Naive thymus-derived CD4-positive, alpha-beta T cell (primary cell): ENCODE measurements at regions not wholly inside any gene's neighbourhood (a gene's known extent, or its start where the extent isn't known, plus 50 kb on each side); places are given as distances from the start of the nearest gene placed in this dataset.

Experiments used
- ATAC-seq: fragments of 150-1000 bp; cut with Tn5 transposase; 2 replicates; pipeline ENCODE4 v1.10.0; 2021; ENCODE audit warnings: mild to moderate bottlenecking, moderate library complexity
- CTCF ChIA-PET: fragments of 350-600 bp; sonication (Branson Sonifier 250); formaldehyde crosslinking; loops from one replicate; lab custom pipeline; 2021; ENCODE audit warnings: antibody characterized with exemption; lab: Charles Lee
- POLR2A ChIA-PET: fragments of 350-600 bp; sonication (Branson Sonifier 250); formaldehyde crosslinking; loops from one replicate; lab custom pipeline; 2021; ENCODE audit warnings: antibody characterized with exemption, inconsistent platforms; lab: Charles Lee
- DNase-seq, 9 donors: peaks; one replicate each; pipeline versions ENCODE4 v3.0.0 to v3.0.0-alpha.2; 2020 to 2022; ENCODE audit warnings: mixed read lengths in 1 of 9
- H3K27ac ChIP-seq: one replicate; pipeline ENCODE4 v1.7.0; 2013; ENCODE audit warnings: mild to moderate bottlenecking, low read depth, low read length, moderate library complexity
- H3K27me3 ChIP-seq, 2 donors: one replicate each; pipeline ENCODE4 v1.7.0; 2013; ENCODE audit warnings: low read length in 2 of 2, mild to moderate bottlenecking in 2 of 2, moderate library complexity in 2 of 2; ENCODE audit not compliant: control insufficient read depth in 2 of 2, insufficient read depth in 2 of 2
- H3K36me3 ChIP-seq, 3 experiments: 1 replicate in 2 of 3; 2 replicates in 1 of 3; pipeline ENCODE4 v1.7.0; 2013; ENCODE audit warnings: low read length in 3 of 3, mild to moderate bottlenecking in 3 of 3, moderate library complexity in 1 of 3; ENCODE audit not compliant: insufficient read depth in 3 of 3, control insufficient read depth in 2 of 3
- H3K4me1 ChIP-seq, 2 donors: one replicate each; pipeline ENCODE4 v1.7.0; 2013; ENCODE audit warnings: low read length in 2 of 2, mild to moderate bottlenecking in 2 of 2, moderate library complexity in 1 of 2; ENCODE audit not compliant: control insufficient read depth in 2 of 2, insufficient read depth in 2 of 2
- H3K4me3 ChIP-seq: 2 replicates; pipeline ENCODE4 v1.7.0; 2013; ENCODE audit warnings: mild to moderate bottlenecking, low read length
- H3K9me3 ChIP-seq, 3 experiments: 1 replicate in 2 of 3; 2 replicates in 1 of 3; pipeline ENCODE4 v1.7.0; 2013; ENCODE audit warnings: low read length in 3 of 3; ENCODE audit not compliant: control insufficient read depth in 2 of 3
- H3K27ac Mint-ChIP-seq, 9 donors: one replicate each; pipeline ENCODE4 v1.8.0; 2020 to 2022; ENCODE audit warnings: mixed read lengths in 9 of 9, mild to moderate bottlenecking in 8 of 9, moderate library complexity in 5 of 9, inconsistent platforms in 2 of 9
- H3K27me3 Mint-ChIP-seq, 5 donors: one replicate each; pipeline ENCODE4 v1.8.0; 2021 to 2022; ENCODE audit warnings: mixed read lengths in 5 of 5, mild to moderate bottlenecking in 1 of 5
- H3K36me3 Mint-ChIP-seq, 5 donors: one replicate each; pipeline ENCODE4 v1.8.0; 2020 to 2022; ENCODE audit warnings: mixed read lengths in 5 of 5, mild to moderate bottlenecking in 3 of 5, inconsistent platforms in 1 of 5
- H3K4me1 Mint-ChIP-seq, 7 donors: one replicate each; pipeline ENCODE4 v1.8.0; 2020 to 2022; ENCODE audit warnings: mixed read lengths in 7 of 7, mild to moderate bottlenecking in 3 of 7, inconsistent platforms in 1 of 7
- H3K4me3 Mint-ChIP-seq, 10 donors: one replicate each; pipeline ENCODE4 v1.8.0; 2020 to 2022; ENCODE audit warnings: mild to moderate bottlenecking in 10 of 10, mixed read lengths in 10 of 10, moderate library complexity in 6 of 10, inconsistent platforms in 2 of 10
- H3K9me3 Mint-ChIP-seq, 11 donors: one replicate each; pipeline ENCODE4 v1.8.0; 2020 to 2022; ENCODE audit warnings: mixed read lengths in 11 of 11, mild to moderate bottlenecking in 4 of 11, inconsistent platforms in 1 of 11, moderate library complexity in 1 of 11
- intact Hi-C, 2 donors: fragments of 100-400 bp; cut with micrococcal nuclease; formaldehyde crosslinking; loops; one replicate each; pipeline ENCODE4 v1.15.1; 2023

DNA sequence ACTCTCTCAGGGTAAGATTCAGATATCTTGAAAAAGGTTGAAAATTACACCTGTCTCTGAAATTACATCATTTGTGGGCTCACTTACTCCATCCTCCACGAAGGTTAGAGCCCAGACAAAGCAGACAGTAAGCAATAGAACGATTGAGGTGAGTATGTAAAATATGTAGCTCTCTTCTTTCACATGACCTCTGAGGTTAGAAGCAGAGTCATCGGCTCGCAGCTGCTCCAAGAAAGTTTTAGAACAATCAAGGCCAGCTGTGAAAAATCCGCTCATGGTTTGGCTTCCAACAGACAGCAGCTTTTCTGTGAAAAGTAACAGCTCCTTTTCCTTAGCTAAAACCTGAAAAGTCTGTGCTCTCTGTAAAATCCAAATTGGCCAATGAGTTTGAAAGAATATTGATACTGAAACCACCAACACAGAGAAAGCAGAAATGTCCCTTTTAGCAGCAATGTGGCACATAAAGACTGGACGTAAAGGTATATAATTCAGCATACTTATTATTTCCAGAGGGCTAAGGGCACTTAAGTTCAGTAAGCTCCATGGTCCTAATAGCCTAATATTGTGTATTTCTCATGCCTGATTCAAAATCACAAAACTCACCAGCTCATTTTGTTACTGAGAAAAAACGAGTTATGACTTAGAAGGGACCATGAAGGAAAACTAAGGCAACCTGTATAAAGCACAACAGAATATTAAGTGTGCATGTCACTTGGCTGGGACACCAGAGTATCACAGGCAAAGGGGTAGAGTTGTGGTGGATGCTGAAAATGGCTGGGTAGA lies 78.2 kb downstream of the FAM76B start:
- no peak overlapping the region for H3K27ac ChIP-seq
- intact Hi-C loops, result loop anchor here in 1 of 2 donors (1.0 kb wide), 1 partner anchor 373 kb away; no protein-coding TSS in a partner anchor
- Mint-ChIP-seq H3K9me3 (peaks cover 0 to 2% (median 0%) of the 10 kb centered on the region in 11 donors), H3K27me3 (peaks cover 0 to 10% (median 3%) of the 10 kb centered on the region in 5 donors), H3K4me3 (no peak overlapping the region), H3K27ac (no peak overlapping the region), H3K36me3 (no peaks in the 10 kb centered on the region), H3K4me1 (peaks cover 3 to 31% (median 13%) of the 10 kb centered on the region in 7 donors)
- DNase-seq (no peak), ATAC-seq (peak; percentile 31)
- CTCF ChIA-PET, result interaction anchor here (0.6 to 12.4 kb wide), 2 partner anchors 55 to 557 kb away, joined by 3 to 192 read pairs; no protein-coding TSS in a partner anchor
- no peak overlapping the region for H3K4me3 ChIP-seq
- peaks cover 0 to 6% of the 10 kb centered on the region in 2 donors for H3K4me1 ChIP-seq
- H3K36me3 ChIP-seq, result no peaks in the 10 kb centered on the region
- H3K27me3 ChIP-seq, result no peaks in the 10 kb centered on the region
- H3K9me3 ChIP-seq, result no peaks in the 10 kb centered on the region
- POLR2A ChIA-PET, result interaction anchor here (0.6 to 8.6 kb wide), 4 partner anchors 14 to 521 kb away, joined by 3 to 109 read pairs (median 3); partner anchors contain the start of gene SESN3

- no peak for DNase-seq
- CTCF ChIA-PET, result interaction anchor here (1.5 to 12.4 kb wide), 2 partner anchors 477 to 554 kb away, joined by 5 to 192 read pairs; partner anchors contain the start of gene SESN3
- Mint-ChIP-seq H3K9me3 (no peaks in the 10 kb centered on the region), H3K27me3 (peaks cover 0 to 10% (median 3%) of the 10 kb centered on the region in 5 donors), H3K4me1 (peaks cover 0 to 16% (median 0%) of the 10 kb centered on the region in 7 donors), H3K4me3 (no peak overlapping the region), H3K36me3 (no peaks in the 10 kb centered on the region), H3K27ac (peak overlapping the region in 1 of 9 donors; percentile 51)
- no peak overlapping the region for H3K27ac ChIP-seq
- peaks cover 7 to 21% of the 10 kb centered on the region in 2 donors for H3K4me1 ChIP-seq
- H3K4me3 ChIP-seq, result no peak overlapping the region
- intact Hi-C loops, result loop anchor here (5.0 to 10.0 kb wide), 3 partner anchors 191 to 736 kb away; partner anchors contain the start of genes CWC15 (in 1 of the 2) and KDM4D (in 1 of the 2)
- ATAC-seq, result no peak
- H3K27me3 ChIP-seq, result no peaks in the 10 kb centered on the region
- H3K9me3 ChIP-seq, result no peaks in the 10 kb centered on the region
- H3K36me3 ChIP-seq, result no peaks in the 10 kb centered on the region
- POLR2A ChIA-PET, result interaction anchor here (1.1 to 13.2 kb wide), 3 partner anchors 9 to 554 kb away, joined by 3 to 127 read pairs (median 109); partner anchors contain the start of gene SESN3
Measured at GRCh38 chr11:95708681-95709080, 80.9 kb downstream of the FAM76B start.

- H3K9me3 Mint-ChIP-seq, result no peaks in the 10 kb centered on the region
- POLR2A ChIA-PET, result interaction anchor here (0.8 to 13.2 kb wide), 7 partner anchors 8 to 640 kb away, joined by 3 to 127 read pairs (median 10); partner anchors contain the start of gene SESN3
- intact Hi-C loops, result loop anchor here (5.0 to 10.0 kb wide), 3 partner anchors 190 to 735 kb away; partner anchors contain the start of genes CWC15 (in 1 of the 2) and KDM4D (in 1 of the 2)
Measured at GRCh38 chr11:95706974-95707387, 82.6 kb downstream of the FAM76B start.

DNA sequence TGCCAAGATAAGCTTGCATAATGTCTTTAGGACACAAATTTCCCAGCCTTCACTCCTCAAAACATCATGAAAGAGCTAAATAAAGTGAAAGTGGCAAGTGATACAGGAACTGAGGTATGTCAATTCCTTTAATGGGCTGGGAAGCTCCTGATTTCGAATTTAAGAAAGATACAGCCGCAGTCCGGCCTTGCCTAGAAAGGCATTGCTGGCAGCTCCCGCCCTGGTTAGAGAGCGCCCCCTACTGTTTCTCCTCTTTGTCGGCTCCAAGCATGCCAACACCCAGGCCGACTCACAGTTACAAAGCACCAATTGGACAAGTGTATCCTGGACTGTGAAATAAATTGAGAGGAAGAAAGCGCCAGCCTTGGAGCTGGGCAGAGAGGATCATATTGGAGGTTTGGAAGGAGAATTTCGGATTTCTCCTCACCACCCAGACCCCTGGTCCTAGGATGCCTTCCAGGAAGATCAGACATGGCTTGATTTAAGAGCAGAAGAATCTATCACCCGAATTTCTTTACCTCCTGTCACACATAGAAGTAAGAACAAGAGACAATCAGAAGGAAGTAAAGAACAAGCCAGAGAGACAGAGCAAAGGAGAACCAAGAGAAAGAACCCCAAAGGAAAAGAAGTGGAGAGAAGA lies 84.0 kb downstream of the FAM76B start:
- no peak overlapping the region for H3K27ac Mint-ChIP-seq
- H3K4me1 Mint-ChIP-seq, result peaks cover 3 to 15% (median 11%) of the 10 kb centered on the region in 7 donors
- H3K27ac ChIP-seq, result peak overlapping the region; percentile 55
- H3K4me3 ChIP-seq, result no peak overlapping the region
- CTCF ChIA-PET, result interaction anchor here (0.6 to 12.4 kb wide), 65 partner anchors 9 to 637 kb away, joined by 3 to 192 read pairs (median 4); partner anchors contain the start of gene SESN3
- H3K27me3 Mint-ChIP-seq, result peaks cover 0 to 3% (median 0%) of the 10 kb centered on the region in 5 donors
- no peaks in the 10 kb centered on the region for H3K27me3 ChIP-seq
- H3K36me3 ChIP-seq, result no peaks in the 10 kb centered on the region
- intact Hi-C loops, result loop anchor here (1.0 to 10.0 kb wide), 13 partner anchors 17 to 733 kb away; partner anchors contain the start of genes SESN3 (in 2 of the 2), CWC15 (in 1 of the 2) and KDM4D (in 1 of the 2)
- H3K4me1 ChIP-seq, result peaks cover 29 to 43% of the 10 kb centered on the region in 2 donors
- POLR2A ChIA-PET, result interaction anchor here (0.7 to 13.2 kb wide), 24 partner anchors 9 to 551 kb away, joined by 3 to 127 read pairs (median 4); partner anchors contain the start of gene SESN3
- peak; percentile 98 for ATAC-seq
- no peaks in the 10 kb centered on the region for H3K9me3 ChIP-seq
- H3K9me3 Mint-ChIP-seq, result no peaks in the 10 kb centered on the region
- DNase-seq, result peak; percentile 67 to 91 (median 86)
- H3K4me3 Mint-ChIP-seq, result no peak overlapping the region
- peaks cover 0 to 2% (median 0%) of the 10 kb centered on the region in 5 donors for H3K36me3 Mint-ChIP-seq

More at GRCh38 chr11:95706974-95707387, 82.6 kb downstream of the FAM76B start:
- Histone ChIP-seq H3K27me3 (no peaks in the 10 kb centered on the region), H3K27ac (no peak overlapping the region), H3K9me3 (no peaks in the 10 kb centered on the region), H3K4me1 (peaks cover 19 to 33% of the 10 kb centered on the region in 2 donors), H3K4me3 (no peak overlapping the region), H3K36me3 (no peaks in the 10 kb centered on the region)
- H3K27me3 Mint-ChIP-seq, result peaks cover 0 to 7% (median 0%) of the 10 kb centered on the region in 5 donors
- peaks cover 0 to 11% (median 2%) of the 10 kb centered on the region in 7 donors for H3K4me1 Mint-ChIP-seq
- CTCF ChIA-PET, result interaction anchor here (1.0 to 12.4 kb wide), 6 partner anchors 9 to 553 kb away, joined by 3 to 192 read pairs (median 4); partner anchors contain the start of gene SESN3
- H3K4me3 Mint-ChIP-seq, result no peak overlapping the region
- ATAC-seq, result no peak
- H3K36me3 Mint-ChIP-seq, result peaks cover 0 to 2% (median 0%) of the 10 kb centered on the region in 5 donors
- DNase-seq, result no peak
- H3K27ac Mint-ChIP-seq, result peak overlapping the region in 2 of 9 donors; percentile 27 to 33

- Histone ChIP-seq H3K9me3 (no peaks in the 10 kb centered on the region), H3K4me3 (no peak overlapping the region), H3K4me1 (peaks cover 36 to 50% of the 10 kb centered on the region in 2 donors), H3K36me3 (no peaks in the 10 kb centered on the region), H3K27me3 (no peaks in the 10 kb centered on the region), H3K27ac (peak overlapping the region; percentile 55)
- no peaks in the 10 kb centered on the region for H3K27me3 Mint-ChIP-seq
- CTCF ChIA-PET, result interaction anchor here (0.6 to 12.4 kb wide), 58 partner anchors 9 to 636 kb away, joined by 3 to 192 read pairs (median 4); partner anchors contain the start of gene SESN3
- no peak overlapping the region for H3K27ac Mint-ChIP-seq
- intact Hi-C loops, result loop anchor here (1.0 to 10.0 kb wide), 19 partner anchors 16 to 733 kb away; partner anchors contain the start of genes SESN3 (in 2 of the 2), CWC15 (in 1 of the 2) and KDM4D (in 1 of the 2)
- POLR2A ChIA-PET, result interaction anchor here (0.8 to 13.2 kb wide), 22 partner anchors 9 to 551 kb away, joined by 3 to 127 read pairs (median 4); partner anchors contain the start of gene SESN3
- H3K4me3 Mint-ChIP-seq, result no peak overlapping the region
- DNase-seq (no peak), ATAC-seq (no peak)
- peaks cover 8 to 22% (median 18%) of the 10 kb centered on the region in 7 donors for H3K4me1 Mint-ChIP-seq
- H3K36me3 Mint-ChIP-seq, result peaks cover 0 to 4% (median 0%) of the 10 kb centered on the region in 5 donors
- no peaks in the 10 kb centered on the region for H3K9me3 Mint-ChIP-seq
Measured at GRCh38 chr11:95704865-95705264, 84.7 kb downstream of the FAM76B start.
